ENCODE measurements at regions not wholly inside any gene's neighbourhood (a gene's known extent, or its start where the extent isn't known, plus 50 kb on each side); places are given as distances from the start of the nearest gene placed in this dataset.

DNA sequence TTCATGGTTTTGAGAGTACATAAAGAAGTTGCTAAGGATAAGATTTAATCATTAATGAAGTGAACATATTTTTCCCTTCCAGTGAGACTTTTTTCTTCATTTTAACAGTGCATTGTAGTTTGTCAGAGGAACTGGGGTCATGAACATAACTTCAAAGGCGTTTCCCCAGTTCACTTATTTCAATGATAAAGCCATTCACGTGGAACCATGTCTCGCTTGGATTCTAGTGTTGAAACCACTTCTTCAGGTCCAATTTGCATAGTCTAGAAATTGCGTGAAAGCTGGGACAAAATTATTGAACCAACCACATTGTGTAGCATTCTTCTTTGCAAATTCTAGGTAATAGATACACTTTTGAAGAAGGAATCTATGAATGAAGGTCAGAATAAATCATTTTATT is 197.0 kb downstream of the CLIC5 start:
- no peak overlapping the region for H3K27ac ChIP-seq
- H3K36me3 ChIP-seq (replicated peaks): no peaks in the 10 kb centered on the region
- in situ Hi-C loops (cut with HindIII; ENCODE audit: low pct_ligation_motif_present, low sequenced_read_pairs): no loop called here
- H3K27me3 ChIP-seq (replicated peaks): no peaks in the 10 kb centered on the region
- TF ChIP-seq, protein P1, sequence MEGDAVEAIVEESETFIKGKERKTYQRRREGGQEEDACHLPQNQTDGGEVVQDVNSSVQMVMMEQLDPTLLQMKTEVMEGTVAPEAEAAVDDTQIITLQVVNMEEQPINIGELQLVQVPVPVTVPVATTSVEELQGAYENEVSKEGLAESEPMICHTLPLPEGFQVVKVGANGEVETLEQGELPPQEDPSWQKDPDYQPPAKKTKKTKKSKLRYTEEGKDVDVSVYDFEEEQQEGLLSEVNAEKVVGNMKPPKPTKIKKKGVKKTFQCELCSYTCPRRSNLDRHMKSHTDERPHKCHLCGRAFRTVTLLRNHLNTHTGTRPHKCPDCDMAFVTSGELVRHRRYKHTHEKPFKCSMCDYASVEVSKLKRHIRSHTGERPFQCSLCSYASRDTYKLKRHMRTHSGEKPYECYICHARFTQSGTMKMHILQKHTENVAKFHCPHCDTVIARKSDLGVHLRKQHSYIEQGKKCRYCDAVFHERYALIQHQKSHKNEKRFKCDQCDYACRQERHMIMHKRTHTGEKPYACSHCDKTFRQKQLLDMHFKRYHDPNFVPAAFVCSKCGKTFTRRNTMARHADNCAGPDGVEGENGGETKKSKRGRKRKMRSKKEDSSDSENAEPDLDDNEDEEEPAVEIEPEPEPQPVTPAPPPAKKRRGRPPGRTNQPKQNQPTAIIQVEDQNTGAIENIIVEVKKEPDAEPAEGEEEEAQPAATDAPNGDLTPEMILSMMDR (IDR thresholded peaks at IDR 0.05; ENCODE audit: low read depth, low read length, missing control alignments): no peak
- H3K4me3 ChIP-seq (ENCODE audit: low read depth, low read length): no peak overlapping the region
- DNase-seq: no peak

DNA sequence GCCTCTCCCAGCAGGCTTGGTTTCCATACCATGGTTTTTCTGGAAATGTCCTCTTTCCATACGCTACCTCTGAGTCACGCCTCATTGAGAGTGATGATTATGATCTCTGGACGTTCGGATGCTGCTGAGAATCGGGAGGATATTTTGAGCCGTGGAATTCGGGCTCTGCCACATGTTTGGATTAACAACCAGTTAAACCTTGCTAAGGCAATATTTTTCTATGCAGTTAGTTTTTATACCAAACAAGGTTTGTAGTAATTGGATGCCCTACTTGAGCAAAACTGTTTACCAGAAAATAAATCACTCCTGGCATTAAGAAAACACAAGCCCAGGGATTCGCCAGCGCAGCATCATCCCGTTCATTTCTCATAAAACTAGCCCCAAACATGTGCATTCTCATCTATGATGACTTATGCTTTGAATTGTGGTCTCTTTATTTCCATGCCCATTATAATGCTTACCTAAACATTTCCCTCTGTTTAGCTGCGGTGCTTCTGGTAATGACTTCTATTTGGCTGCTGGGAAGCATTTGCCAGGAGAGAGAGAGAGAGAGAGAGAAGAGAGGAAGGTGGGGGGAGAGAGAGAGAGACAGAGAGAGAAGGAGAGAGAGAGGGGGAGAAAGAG is 198.9 kb downstream of the CLIC5 start:
- no peak for DNase-seq
- Histone ChIP-seq H3K36me3 (replicated peaks) (no peaks in the 10 kb centered on the region), H3K27ac (no peak overlapping the region), H3K27me3 (replicated peaks) (no peaks in the 10 kb centered on the region), H3K4me3 (ENCODE audit: low read depth, low read length) (no peak overlapping the region)
- TF ChIP-seq, protein P1 (IDR thresholded peaks at IDR 0.05; ENCODE audit: low read depth, low read length, missing control alignments): no peak
- in situ Hi-C loops (cut with HindIII; ENCODE audit: low pct_ligation_motif_present, low sequenced_read_pairs): no loop called here

DNA sequence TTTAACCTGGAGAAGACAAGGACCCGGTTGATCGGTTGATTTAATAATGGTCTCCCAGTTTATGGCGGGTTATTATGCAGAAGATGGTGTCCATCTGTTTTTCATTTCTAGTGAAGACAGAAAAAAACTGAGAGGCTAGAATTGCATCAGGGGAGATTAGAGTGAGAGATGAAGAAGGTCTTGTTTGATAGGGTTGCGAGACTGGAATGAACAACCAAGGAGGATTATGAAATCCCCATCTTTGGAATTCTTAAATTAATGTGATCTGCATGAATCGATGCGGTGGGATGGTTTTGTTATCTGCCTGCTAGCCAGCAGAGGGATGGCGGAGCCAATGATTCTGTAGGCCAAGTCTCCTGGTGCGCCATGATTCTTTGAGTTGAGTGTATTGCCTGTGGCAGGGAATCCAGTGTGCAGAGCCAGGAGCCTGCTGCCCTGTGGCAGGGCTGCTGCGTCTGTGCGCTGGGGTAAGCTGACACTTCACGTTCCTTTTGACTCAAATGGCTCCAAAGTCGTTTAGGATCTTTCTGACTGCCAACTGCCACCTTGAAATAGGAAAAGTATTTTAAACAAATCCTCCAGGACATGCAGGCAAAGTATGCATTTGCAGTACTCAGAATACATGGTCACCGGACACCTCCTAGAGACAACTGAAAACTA is 200.1 kb downstream of the CLIC5 start:
- Histone ChIP-seq H3K27me3 (replicated peaks) (no peaks in the 10 kb centered on the region), H3K36me3 (replicated peaks) (no peaks in the 10 kb centered on the region), H3K27ac (no peak overlapping the region), H3K4me3 (ENCODE audit: low read depth, low read length) (no peak overlapping the region)
- in situ Hi-C loops (cut with HindIII; ENCODE audit: low pct_ligation_motif_present, low sequenced_read_pairs): no loop called here
- DNase-seq: no peak
- TF ChIP-seq, protein P1 (IDR thresholded peaks at IDR 0.05; ENCODE audit: low read depth, low read length, missing control alignments): no peak

DNA sequence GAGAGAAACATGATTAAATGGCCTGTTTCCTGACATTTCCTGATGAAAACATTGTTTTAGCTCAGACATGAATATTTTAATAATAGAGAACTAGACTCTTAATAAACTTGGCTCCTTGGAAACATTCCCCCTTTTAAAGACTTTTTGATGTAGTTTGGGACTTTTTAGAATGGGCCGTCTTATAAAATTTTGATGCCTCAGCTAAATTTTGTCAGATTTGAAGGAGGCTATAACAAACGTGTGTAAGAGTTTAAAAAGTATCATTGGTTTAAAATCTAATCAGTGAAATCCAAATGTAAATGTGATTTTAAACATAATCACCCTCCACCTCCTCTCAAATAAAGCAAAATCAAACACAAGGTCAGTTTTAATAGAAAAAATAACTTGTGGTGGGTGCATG is 200.9 kb downstream of the CLIC5 start:
- TF ChIP-seq, protein P1 (IDR thresholded peaks at IDR 0.05; ENCODE audit: low read depth, low read length, missing control alignments): no peak
- Histone ChIP-seq H3K27ac (no peak overlapping the region), H3K36me3 (replicated peaks) (no peaks in the 10 kb centered on the region), H3K4me3 (ENCODE audit: low read depth, low read length) (no peak overlapping the region), H3K27me3 (replicated peaks) (no peaks in the 10 kb centered on the region)
- DNase-seq: no peak
- in situ Hi-C loops (cut with HindIII; ENCODE audit: low pct_ligation_motif_present, low sequenced_read_pairs): no loop called here

DNA sequence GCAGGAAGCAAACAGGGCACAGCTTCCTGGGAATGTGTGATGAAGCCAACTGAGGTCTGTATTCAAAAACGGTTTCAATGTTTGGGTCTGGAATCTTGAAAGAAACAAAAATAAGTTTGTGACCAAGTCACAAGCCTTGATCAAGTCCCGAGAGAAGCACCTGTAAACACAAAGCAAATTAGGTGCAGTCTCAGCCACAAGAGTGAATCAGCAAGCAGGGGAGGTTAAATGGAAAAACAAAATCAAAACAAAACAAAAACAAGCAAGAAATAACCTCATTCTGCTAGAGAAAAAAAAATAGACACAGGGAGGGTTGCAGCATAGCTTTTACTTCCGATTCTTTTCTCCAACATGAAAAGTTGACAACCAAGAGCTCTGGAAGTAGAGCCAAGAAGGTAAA is 201.7 kb downstream of the CLIC5 start:
- TF ChIP-seq, protein P1 (IDR thresholded peaks at IDR 0.05; ENCODE audit: low read depth, low read length, missing control alignments): no peak
- no peak for DNase-seq
- Histone ChIP-seq H3K4me3 (ENCODE audit: low read depth, low read length) (no peak overlapping the region), H3K27ac (no peak overlapping the region), H3K27me3 (replicated peaks) (no peaks in the 10 kb centered on the region), H3K36me3 (replicated peaks) (no peaks in the 10 kb centered on the region)
- in situ Hi-C loops (cut with HindIII; ENCODE audit: low pct_ligation_motif_present, low sequenced_read_pairs): no loop called here

DNA sequence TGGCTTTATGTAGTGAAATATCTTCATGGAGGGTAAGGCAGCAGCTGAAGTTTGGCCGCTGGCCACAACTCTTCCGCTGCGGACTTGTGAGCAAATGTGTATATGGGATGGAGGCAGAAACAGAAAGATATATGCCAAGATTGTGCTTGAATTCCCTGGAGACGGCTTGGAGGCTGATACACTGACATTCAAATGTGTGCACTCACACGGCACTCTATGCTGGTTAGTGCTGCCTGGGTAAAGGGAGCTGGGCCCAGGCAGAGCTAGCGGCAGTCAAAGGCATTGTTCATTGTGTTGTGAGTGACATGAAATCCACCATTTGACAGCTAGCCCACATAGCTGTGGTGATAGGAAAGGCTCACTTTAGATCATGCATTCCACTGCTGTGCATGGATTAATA is 202.7 kb downstream of the CLIC5 start:
- Histone ChIP-seq H3K36me3 (replicated peaks) (no peaks in the 10 kb centered on the region), H3K27ac (no peak overlapping the region), H3K27me3 (replicated peaks) (no peaks in the 10 kb centered on the region), H3K4me3 (ENCODE audit: low read depth, low read length) (no peak overlapping the region)
- in situ Hi-C loops (cut with HindIII; ENCODE audit: low pct_ligation_motif_present, low sequenced_read_pairs): no loop called here
- TF ChIP-seq, protein P1 (IDR thresholded peaks at IDR 0.05; ENCODE audit: low read depth, low read length, missing control alignments): no peak
- no peak for DNase-seq

Measured in brain microvascular endothelial cell (primary cell).